Colon (tissue), 2 donors: ENCODE measurements at regions not wholly inside any gene's neighbourhood (a gene's known extent, or its start where the extent isn't known, plus 50 kb on each side); places are given as distances from the start of the nearest gene placed in this dataset.
"Not testable (repeated sequence)": the region's sequence is repeated elsewhere in the genome, so short reads cannot be mapped to it uniquely, and the experiment has no call there.

Experiments used
- FAIRE-seq: peaks from 2 replicates; lab custom pipeline; 2012; peaks lifted over from hg19 to GRCh38; lab: Jason Lieb, UNC
- donor health status: control.
- donor health status: control.

GRCh38 chr5:15096686-15097085, 225.1 kb upstream of the ANKH start:
- not testable (repeated sequence) for FAIRE-seq

GRCh38 chr5:15092801-15093200, 221.2 kb upstream of the ANKH start:
- FAIRE-seq, result no peak

- FAIRE-seq, result no peak
Observed at GRCh38 chr5:15085671-15086070, 214.1 kb upstream of the ANKH start.

- no peak for FAIRE-seq
Observed at GRCh38 chr5:15082096-15082495, 210.5 kb upstream of the ANKH start.

- no peak for FAIRE-seq
Observed at GRCh38 chr5:15080219-15080618, 208.6 kb upstream of the ANKH start.

GRCh38 chr5:15079566-15079965, 208.0 kb upstream of the ANKH start:
- no peak for FAIRE-seq

- FAIRE-seq, result no peak
Observed at GRCh38 chr5:15074651-15075050, 203.1 kb upstream of the ANKH start.

- no peak for FAIRE-seq
Observed at GRCh38 chr5:15073453-15073852, 201.9 kb upstream of the ANKH start.

- no peak for FAIRE-seq
Observed at GRCh38 chr5:15070907-15071306, 199.3 kb upstream of the ANKH start.

- no peak for FAIRE-seq
Observed at GRCh38 chr5:15069407-15069905, 197.9 kb upstream of the ANKH start.

GRCh38 chr5:15065091-15065490, 193.5 kb upstream of the ANKH start:
- FAIRE-seq, result no peak

- FAIRE-seq, result no peak
Observed at GRCh38 chr5:15064396-15064795, 192.8 kb upstream of the ANKH start.

- no peak for FAIRE-seq
Observed at GRCh38 chr5:15056988-15057592, 185.5 kb upstream of the ANKH start.

- no peak for FAIRE-seq
Observed at GRCh38 chr5:15044521-15044920, 172.9 kb upstream of the ANKH start.

GRCh38 chr5:15037247-15037908, 165.8 kb upstream of the ANKH start:
- no peak for FAIRE-seq

- FAIRE-seq, result no peak
Observed at GRCh38 chr5:15034379-15034778, 162.8 kb upstream of the ANKH start.

- FAIRE-seq, result no peak
Observed at GRCh38 chr5:15031180-15031579, 159.6 kb upstream of the ANKH start.

GRCh38 chr5:15027764-15028163, 156.2 kb upstream of the ANKH start:
- FAIRE-seq, result no peak

GRCh38 chr5:15026944-15027343, 155.4 kb upstream of the ANKH start:
- FAIRE-seq, result no peak

GRCh38 chr5:15026011-15026893, 154.7 kb upstream of the ANKH start:
- FAIRE-seq, result no peak

GRCh38 chr5:15023846-15024245, 152.3 kb upstream of the ANKH start:
- no peak for FAIRE-seq

- no peak for FAIRE-seq
Observed at GRCh38 chr5:15023266-15023665, 151.7 kb upstream of the ANKH start.
